ENCODE measurements at regions not wholly inside any gene's neighbourhood (a gene's known extent, or its start where the extent isn't known, plus 50 kb on each side); places are given as distances from the start of the nearest gene placed in this dataset.

DNA sequence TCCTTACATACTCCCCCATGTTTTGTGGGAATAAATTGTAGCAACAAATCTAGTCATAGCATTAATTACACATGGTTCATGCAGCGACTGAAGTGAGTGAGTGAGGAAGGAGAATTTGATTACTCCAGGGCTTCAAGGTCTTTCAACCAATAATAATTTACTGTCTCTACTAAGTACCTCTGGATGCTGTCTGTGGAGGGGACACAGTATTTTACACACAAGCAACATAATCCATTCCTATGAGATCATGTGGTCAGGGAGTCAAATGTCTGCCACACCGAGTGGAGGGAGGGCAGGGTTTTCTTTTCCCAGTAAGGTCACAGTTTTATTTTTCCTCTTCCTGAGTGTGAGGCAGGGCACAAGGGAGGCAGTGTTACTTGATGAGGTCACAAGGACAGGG lies 334.7 kb upstream of the CELF4 start:
- no peak for FAIRE-seq
- H3K9ac ChIP-seq (replicated peaks; ENCODE audit: extremely low read depth, insufficient read depth, low read length): no peak overlapping the region
- H3K4me1 ChIP-seq (ENCODE audit: control insufficient read depth, extremely low read depth, insufficient read depth, low read length): no peaks in the 10 kb centered on the region
- no peaks in the 10 kb centered on the region for H4K20me1 ChIP-seq (replicated peaks; ENCODE audit: control insufficient read depth, extremely low read depth, insufficient read depth, low read length)
- dilution Hi-C loops (cut with MboI; ENCODE audit: extremely low pct_ligation_motif_present, low sequenced_read_pairs): no loop called here
- ChIA-PET CTCF (no interaction called here), POLR2A (no interaction called here)
- no peak overlapping the region for H2AFZ ChIP-seq (ENCODE audit: low read depth, low read length)
- H3K9me3 ChIP-seq (replicated peaks; ENCODE audit: control insufficient read depth, insufficient read depth, low read length): peaks cover 7% of the 10 kb centered on the region
- intact Hi-C loops (cut with micrococcal nuclease): no loop called here
- H3K27me3 ChIP-seq (ENCODE audit: control insufficient read depth in 2 of 2, insufficient read depth in 2 of 2, low read length in 2 of 2): no peaks in the 10 kb centered on the region
- H3K9me1 ChIP-seq (replicated peaks; ENCODE audit: control insufficient read depth, extremely low read depth, insufficient read depth, low read length): no peaks in the 10 kb centered on the region
- H3K36me3 ChIP-seq (ENCODE audit: control insufficient read depth in 2 of 2, extremely low read depth in 1 of 2, insufficient read depth in 2 of 2, low read length in 2 of 2): no peaks in the 10 kb centered on the region
- no peak for DNase-seq (ENCODE audit: low read depth, low spot score)
- no TSS peak for BruUV-seq (replicated peaks)
- no peaks in the 10 kb centered on the region for H3K79me2 ChIP-seq (ENCODE audit: control insufficient read depth, insufficient read depth, low read length)
- H3K27ac ChIP-seq (ENCODE audit: insufficient read depth, low read depth, low read length): no peak overlapping the region
- TF ChIP-seq, protein P1, sequence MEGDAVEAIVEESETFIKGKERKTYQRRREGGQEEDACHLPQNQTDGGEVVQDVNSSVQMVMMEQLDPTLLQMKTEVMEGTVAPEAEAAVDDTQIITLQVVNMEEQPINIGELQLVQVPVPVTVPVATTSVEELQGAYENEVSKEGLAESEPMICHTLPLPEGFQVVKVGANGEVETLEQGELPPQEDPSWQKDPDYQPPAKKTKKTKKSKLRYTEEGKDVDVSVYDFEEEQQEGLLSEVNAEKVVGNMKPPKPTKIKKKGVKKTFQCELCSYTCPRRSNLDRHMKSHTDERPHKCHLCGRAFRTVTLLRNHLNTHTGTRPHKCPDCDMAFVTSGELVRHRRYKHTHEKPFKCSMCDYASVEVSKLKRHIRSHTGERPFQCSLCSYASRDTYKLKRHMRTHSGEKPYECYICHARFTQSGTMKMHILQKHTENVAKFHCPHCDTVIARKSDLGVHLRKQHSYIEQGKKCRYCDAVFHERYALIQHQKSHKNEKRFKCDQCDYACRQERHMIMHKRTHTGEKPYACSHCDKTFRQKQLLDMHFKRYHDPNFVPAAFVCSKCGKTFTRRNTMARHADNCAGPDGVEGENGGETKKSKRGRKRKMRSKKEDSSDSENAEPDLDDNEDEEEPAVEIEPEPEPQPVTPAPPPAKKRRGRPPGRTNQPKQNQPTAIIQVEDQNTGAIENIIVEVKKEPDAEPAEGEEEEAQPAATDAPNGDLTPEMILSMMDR (IDR thresholded peaks at IDR 0.05; ENCODE audit: extremely low read depth in 1 of 2, insufficient read depth in 1 of 2, low read depth in 1 of 2, low read length in 2 of 2): no peak
- no peak for TF ChIP-seq POLR2AphosphoS5 (IDR thresholded peaks at IDR 0.05; ENCODE audit: insufficient read depth, low read depth, low read length)
- no peak for TF ChIP-seq EZH2 (IDR thresholded peaks at IDR 0.05; ENCODE audit: borderline replicate concordance, low read depth, low read length, severe bottlenecking)
- TF ChIP-seq, protein P2, sequence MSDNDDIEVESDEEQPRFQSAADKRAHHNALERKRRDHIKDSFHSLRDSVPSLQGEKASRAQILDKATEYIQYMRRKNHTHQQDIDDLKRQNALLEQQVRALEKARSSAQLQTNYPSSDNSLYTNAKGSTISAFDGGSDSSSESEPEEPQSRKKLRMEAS (IDR thresholded peaks at IDR 0.05; ENCODE audit: insufficient read depth, insufficient read length): no peak
- TF ChIP-seq GATA2 (IDR thresholded peaks at IDR 0.05; ENCODE audit: insufficient read depth, insufficient read length, low read depth, low read length): no peak
- TF ChIP-seq MYC (IDR thresholded peaks at IDR 0.05; ENCODE audit: low read depth, low read length): no peak
- no peak for TF ChIP-seq POLR2A (IDR thresholded peaks at IDR 0.05; ENCODE audit: low read depth, low read length)
- no peak for TF ChIP-seq JUN (IDR thresholded peaks at IDR 0.05; ENCODE audit: borderline replicate concordance, insufficient read depth, insufficient read length, low read depth)
- TF ChIP-seq FOS (IDR thresholded peaks at IDR 0.05; ENCODE audit: borderline replicate concordance, insufficient read depth, low read length): no peak
- no peak overlapping the region for H3K4me2 ChIP-seq (ENCODE audit: insufficient read depth, low read length)
- no peak overlapping the region for H3K4me3 ChIP-seq (replicated peaks in 1 of 3; ENCODE audit: insufficient read depth in 1 of 3, low read depth in 1 of 3, low read length in 3 of 3)

Measured in endothelial cell of umbilical vein (primary cell).